GM12873 (cell line): ENCODE measurements at regions not wholly inside any gene's neighbourhood (a gene's known extent, or its start where the extent isn't known, plus 50 kb on each side); places are given as distances from the start of the nearest gene placed in this dataset.

Source experiments
- CTCF ChIP-seq: IDR thresholded peaks from 2 replicates; pipeline ENCODE4 v1.5.1; 2012; ENCODE audit warnings: low read depth, mild to moderate bottlenecking, moderate library complexity, low read length, control low read depth; ENCODE audit not compliant: insufficient read depth; ENCODE audit errors: missing control alignments

GRCh38 chr21:30986965-30987364, 51.3 kb downstream of the KRTAP19-8 start:
- no peak for TF ChIP-seq CTCF

- TF ChIP-seq CTCF: no peak
Measured at GRCh38 chr21:30984889-30985288, 53.4 kb downstream of the KRTAP19-8 start.

- no peak for TF ChIP-seq CTCF
Measured at GRCh38 chr21:30981403-30981802, 56.9 kb downstream of the KRTAP19-8 start.

GRCh38 chr21:30979054-30979453, 59.2 kb downstream of the KRTAP19-8 start:
- no peak for TF ChIP-seq CTCF

- no peak for TF ChIP-seq CTCF
Measured at GRCh38 chr21:30964283-30964682, 74.0 kb downstream of the KRTAP19-8 start.

GRCh38 chr21:30963502-30963901, 74.8 kb downstream of the KRTAP19-8 start:
- no peak for TF ChIP-seq CTCF

- TF ChIP-seq CTCF: peak; percentile 52
Measured at GRCh38 chr21:30962013-30962412, 76.3 kb downstream of the KRTAP19-8 start.
